Panc1 (cell line): ENCODE measurements at regions not wholly inside any gene's neighbourhood (a gene's known extent, or its start where the extent isn't known, plus 50 kb on each side); places are given as distances from the start of the nearest gene placed in this dataset.

Source experiments
- ATAC-seq: fragments of 200-7000 bp; cut with Tn5 transposase; 2 replicates; pipeline ENCODE4 v1.9.1; 2020; ENCODE audit warnings: mild to moderate bottlenecking, moderate library complexity
- BruUV-seq: library from RNA; stranded (reverse); fragments of 400-500 nt; replicated peaks from 2 replicates; lab custom pipeline; 2021; lab: Mats Ljungman, UMichigan
- CTCF ChIA-PET: fragments of 300-600 bp; sonication (Branson Sonifier 250); formaldehyde crosslinking; loops from one replicate; lab custom pipeline; 2022; ENCODE audit warnings: antibody characterized with exemption; lab: Charles Lee
- POLR2A ChIA-PET: fragments of 300-600 bp; sonication (Branson Sonifier 250); formaldehyde crosslinking; loops from one replicate; lab custom pipeline; 2022; ENCODE audit warnings: antibody characterized with exemption; lab: Charles Lee
- DNase-seq: peaks from one replicate; pipeline ENCODE4 v3.0.0-alpha.2; 2010; ENCODE audit warnings: low read depth, low spot score
- H3K27ac ChIP-seq: 2 replicates; pipeline ENCODE4 v1.5.1; 2011; ENCODE audit warnings: mild to moderate bottlenecking, low read length, inconsistent platforms
- H3K27me3 ChIP-seq: fragments of 200-500 bp; sonication (Bioruptor generic); 2 replicates; pipeline ENCODE4 v1.6.0; 2014; ENCODE audit warnings: low read length, inconsistent platforms; ENCODE audit not compliant: control insufficient read depth, insufficient read depth
- H3K36me3 ChIP-seq: fragments of 200-500 bp; sonication (Bioruptor generic); 2 replicates; pipeline ENCODE4 v1.5.1; 2014; ENCODE audit warnings: inconsistent platforms, mild to moderate bottlenecking, low read length, moderate library complexity; ENCODE audit not compliant: control insufficient read depth, insufficient read depth
- H3K4me1 ChIP-seq: 2 replicates; pipeline ENCODE4 v1.5.1; 2011; ENCODE audit warnings: inconsistent platforms, mild to moderate bottlenecking, low read length, moderate library complexity; ENCODE audit not compliant: control insufficient read depth, insufficient read depth
- H3K4me3 ChIP-seq, 2 experiments: 2 replicates each; pipeline ENCODE4 v1.5.1; 2011 to 2012; ENCODE audit warnings: low read depth in 2 of 2, low read length in 2 of 2, mild to moderate bottlenecking in 2 of 2, inconsistent platforms in 1 of 2, moderate library complexity in 1 of 2
- H3K9me3 ChIP-seq: fragments of 200-500 bp; sonication (Bioruptor generic); 2 replicates; pipeline ENCODE4 v1.5.1; 2014; ENCODE audit warnings: low read depth, mild to moderate bottlenecking, inconsistent platforms, low read length, moderate library complexity; ENCODE audit not compliant: control insufficient read depth, insufficient read depth
- POLR2AphosphoS5 ChIP-seq: IDR thresholded peaks from 2 replicates; pipeline ENCODE4 v1.6.1; 2012; ENCODE audit warnings: mild to moderate bottlenecking, low read depth, low read length, moderate library complexity
- SIN3A ChIP-seq: IDR thresholded peaks from 2 replicates; pipeline ENCODE4 v1.6.1; 2012; ENCODE audit warnings: low read depth, mild to moderate bottlenecking, low read length, moderate library complexity, borderline replicate concordance; ENCODE audit not compliant: insufficient read depth
- TCF7L2 ChIP-seq: IDR thresholded peaks from 2 replicates; pipeline ENCODE4 v1.6.1; 2011; ENCODE audit warnings: mild to moderate bottlenecking, low read depth, low read length, inconsistent platforms
- in situ Hi-C: cut with HindIII; loops from 2 replicates; pipeline ENCODE4 v1.10.0; 2016; ENCODE audit warnings: low sequenced_read_pairs, low pct_unique_long_range_greater_than_20kb
- intact Hi-C: fragments of 100-400 bp; cut with micrococcal nuclease; formaldehyde crosslinking; loops from one replicate; pipeline ENCODE4 v1.10.0; 2022; ENCODE audit not compliant: unreplicated experiment
- TF ChIP-seq, protein P1 (sequence below), 2 experiments: IDR thresholded peaks; 2 replicates each; pipeline ENCODE4 v1.6.1; 2011 to 2012; ENCODE audit warnings: low read depth in 2 of 2, control low read depth in 1 of 2, low read length in 1 of 2, mild to moderate bottlenecking in 1 of 2, moderate library complexity in 1 of 2; ENCODE audit not compliant: insufficient read depth in 1 of 2
- TF ChIP-seq, protein P2 (sequence below): fragments of 450-650 bp; IDR thresholded peaks from 2 replicates; pipeline ENCODE4 v1.5.1; 2017; ENCODE audit warnings: mild to moderate bottlenecking

DNA sequence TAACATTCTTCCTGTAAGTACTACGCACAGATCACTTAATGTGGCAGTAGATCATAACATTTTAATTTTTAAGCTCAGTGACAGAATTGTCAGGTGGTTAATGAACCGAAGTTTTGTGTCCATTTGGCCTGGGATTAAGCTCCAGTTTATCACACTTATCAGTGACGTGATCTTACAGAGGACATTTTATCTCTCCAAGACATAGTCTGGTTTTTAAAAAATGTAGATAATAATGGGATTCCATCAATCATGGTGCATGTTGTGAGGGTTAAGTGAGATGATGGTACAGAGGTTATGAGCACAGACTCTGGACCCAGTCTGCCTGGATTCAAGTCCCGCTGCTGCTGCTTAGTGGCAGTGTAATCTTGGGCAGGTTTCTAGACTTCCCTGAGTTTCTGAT is 66.0 kb upstream of the ZFAND5 start:
- no TSS peak for BruUV-seq
- Histone ChIP-seq H3K27ac (no peak overlapping the region), H3K36me3 (no peaks in the 10 kb centered on the region), H3K27me3 (no peaks in the 10 kb centered on the region), H3K4me3 (no peak overlapping the region), H3K9me3 (no peaks in the 10 kb centered on the region), H3K4me1 (peaks cover 4% of the 10 kb centered on the region; the same call in 1 of the 2 replicates)
- no peak for TF ChIP-seq SIN3A
- TF ChIP-seq, protein P1, sequence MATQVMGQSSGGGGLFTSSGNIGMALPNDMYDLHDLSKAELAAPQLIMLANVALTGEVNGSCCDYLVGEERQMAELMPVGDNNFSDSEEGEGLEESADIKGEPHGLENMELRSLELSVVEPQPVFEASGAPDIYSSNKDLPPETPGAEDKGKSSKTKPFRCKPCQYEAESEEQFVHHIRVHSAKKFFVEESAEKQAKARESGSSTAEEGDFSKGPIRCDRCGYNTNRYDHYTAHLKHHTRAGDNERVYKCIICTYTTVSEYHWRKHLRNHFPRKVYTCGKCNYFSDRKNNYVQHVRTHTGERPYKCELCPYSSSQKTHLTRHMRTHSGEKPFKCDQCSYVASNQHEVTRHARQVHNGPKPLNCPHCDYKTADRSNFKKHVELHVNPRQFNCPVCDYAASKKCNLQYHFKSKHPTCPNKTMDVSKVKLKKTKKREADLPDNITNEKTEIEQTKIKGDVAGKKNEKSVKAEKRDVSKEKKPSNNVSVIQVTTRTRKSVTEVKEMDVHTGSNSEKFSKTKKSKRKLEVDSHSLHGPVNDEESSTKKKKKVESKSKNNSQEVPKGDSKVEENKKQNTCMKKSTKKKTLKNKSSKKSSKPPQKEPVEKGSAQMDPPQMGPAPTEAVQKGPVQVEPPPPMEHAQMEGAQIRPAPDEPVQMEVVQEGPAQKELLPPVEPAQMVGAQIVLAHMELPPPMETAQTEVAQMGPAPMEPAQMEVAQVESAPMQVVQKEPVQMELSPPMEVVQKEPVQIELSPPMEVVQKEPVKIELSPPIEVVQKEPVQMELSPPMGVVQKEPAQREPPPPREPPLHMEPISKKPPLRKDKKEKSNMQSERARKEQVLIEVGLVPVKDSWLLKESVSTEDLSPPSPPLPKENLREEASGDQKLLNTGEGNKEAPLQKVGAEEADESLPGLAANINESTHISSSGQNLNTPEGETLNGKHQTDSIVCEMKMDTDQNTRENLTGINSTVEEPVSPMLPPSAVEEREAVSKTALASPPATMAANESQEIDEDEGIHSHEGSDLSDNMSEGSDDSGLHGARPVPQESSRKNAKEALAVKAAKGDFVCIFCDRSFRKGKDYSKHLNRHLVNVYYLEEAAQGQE (IDR thresholded peaks at IDR 0.05; ENCODE audit: insufficient read depth in 1 of 2, low read depth in 2 of 2, low read length in 1 of 2), result no peak
- TF ChIP-seq, protein P2, sequence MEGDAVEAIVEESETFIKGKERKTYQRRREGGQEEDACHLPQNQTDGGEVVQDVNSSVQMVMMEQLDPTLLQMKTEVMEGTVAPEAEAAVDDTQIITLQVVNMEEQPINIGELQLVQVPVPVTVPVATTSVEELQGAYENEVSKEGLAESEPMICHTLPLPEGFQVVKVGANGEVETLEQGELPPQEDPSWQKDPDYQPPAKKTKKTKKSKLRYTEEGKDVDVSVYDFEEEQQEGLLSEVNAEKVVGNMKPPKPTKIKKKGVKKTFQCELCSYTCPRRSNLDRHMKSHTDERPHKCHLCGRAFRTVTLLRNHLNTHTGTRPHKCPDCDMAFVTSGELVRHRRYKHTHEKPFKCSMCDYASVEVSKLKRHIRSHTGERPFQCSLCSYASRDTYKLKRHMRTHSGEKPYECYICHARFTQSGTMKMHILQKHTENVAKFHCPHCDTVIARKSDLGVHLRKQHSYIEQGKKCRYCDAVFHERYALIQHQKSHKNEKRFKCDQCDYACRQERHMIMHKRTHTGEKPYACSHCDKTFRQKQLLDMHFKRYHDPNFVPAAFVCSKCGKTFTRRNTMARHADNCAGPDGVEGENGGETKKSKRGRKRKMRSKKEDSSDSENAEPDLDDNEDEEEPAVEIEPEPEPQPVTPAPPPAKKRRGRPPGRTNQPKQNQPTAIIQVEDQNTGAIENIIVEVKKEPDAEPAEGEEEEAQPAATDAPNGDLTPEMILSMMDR, result no peak
- TF ChIP-seq POLR2AphosphoS5, result no peak
- no peak for TF ChIP-seq TCF7L2
- intact Hi-C loops (no loop called here), in situ Hi-C loops (no loop called here)
- POLR2A ChIA-PET, result no interaction called here
- ATAC-seq (no peak), DNase-seq (no peak)
- CTCF ChIA-PET, result no interaction called here

DNA sequence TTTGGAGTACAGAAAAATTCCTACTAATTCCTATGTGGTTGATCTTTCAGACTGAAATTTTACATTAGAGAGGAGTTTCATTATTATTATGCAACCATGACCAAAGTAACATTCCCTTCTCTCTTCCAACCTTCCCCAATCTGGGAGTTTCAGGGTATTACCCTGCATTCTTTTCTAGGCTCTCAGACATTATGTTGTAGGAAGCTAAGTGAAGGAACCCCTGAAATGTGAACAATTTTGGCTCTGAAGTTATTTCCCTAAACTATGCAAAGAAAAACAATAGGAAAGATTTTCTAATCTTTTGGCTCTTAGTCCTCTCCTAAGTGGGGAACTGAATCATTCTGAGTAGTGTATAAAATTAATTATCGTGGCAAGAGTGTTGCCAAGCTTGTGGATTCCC is 63.3 kb upstream of the ZFAND5 start:
- Histone ChIP-seq H3K9me3 (no peaks in the 10 kb centered on the region), H3K36me3 (no peaks in the 10 kb centered on the region), H3K4me3 (no peak overlapping the region), H3K27ac (no peak overlapping the region), H3K27me3 (no peaks in the 10 kb centered on the region), H3K4me1 (no peaks in the 10 kb centered on the region)
- no TSS peak for BruUV-seq
- DNase-seq, result no peak
- POLR2A ChIA-PET, result no interaction called here
- in situ Hi-C loops (no loop called here), intact Hi-C loops (no loop called here)
- CTCF ChIA-PET, result no interaction called here
- TF ChIP-seq TCF7L2 (no peak), SIN3A (no peak), POLR2AphosphoS5 (no peak)
- TF ChIP-seq, protein P2, result no peak
- TF ChIP-seq, protein P1 (IDR thresholded peaks at IDR 0.05; ENCODE audit: insufficient read depth in 1 of 2, low read depth in 2 of 2, low read length in 1 of 2), result no peak
- ATAC-seq, result no peak
